K562 (cell line): ENCODE measurements at regions not wholly inside any gene's neighbourhood (a gene's known extent, or its start where the extent isn't known, plus 50 kb on each side); places are given as distances from the start of the nearest gene placed in this dataset.

Experiments used
- POLR2AphosphoS5 ChIP-seq: IDR thresholded peaks from 2 replicates; pipeline ENCODE4 v1.6.1; 2011; ENCODE audit warnings: mild to moderate bottlenecking, low read depth, low read length, moderate library complexity; ENCODE audit not compliant: control insufficient read depth, insufficient read depth
- SMC3 ChIP-seq: conservative IDR thresholded peaks from 2 replicates; pipeline ENCODE4 v1.6.1; 2011; ENCODE audit warnings: low read depth, low read length, improper control_type of control experiment; ENCODE audit not compliant: insufficient read depth
- SP1 ChIP-seq: sonication (generic); formaldehyde crosslinking; IDR thresholded peaks from 2 replicates; pipeline ENCODE4 v1.8.1; 2022; ENCODE audit warnings: mild to moderate bottlenecking, missing genetic modification reagents
- SRSF7 ChIP-seq: fragments of 200-400 bp; formaldehyde crosslinking; optimal IDR thresholded peaks from 2 replicates; pipeline ENCODE3; 2017; ENCODE audit warnings: mild to moderate bottlenecking, low read depth, low read length
- TRIM24 ChIP-seq, 2 experiments: fragments of 450-650 bp; IDR thresholded peaks; 2 replicates each; pipeline ENCODE4 v1.6.1; 2016

DNA sequence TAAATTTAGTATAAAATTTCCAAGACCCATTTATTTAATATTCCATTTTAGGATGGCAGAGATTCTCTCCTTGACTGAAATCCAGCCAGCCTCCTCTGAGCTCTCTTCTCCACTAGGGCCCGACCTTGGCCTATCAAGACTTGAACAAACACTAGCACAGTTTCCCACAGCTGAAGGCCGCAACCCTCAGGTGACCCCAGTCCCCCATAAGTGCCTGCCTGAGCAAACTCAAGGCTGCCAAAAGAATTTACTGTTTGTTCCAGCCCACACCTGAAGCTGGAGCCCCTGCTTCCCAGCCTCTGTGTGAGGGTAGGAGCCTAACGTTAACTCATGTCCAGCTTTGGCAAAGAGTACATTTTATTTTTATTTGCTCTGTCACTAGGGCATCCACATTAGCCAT is 629.0 kb upstream of the ZFP42 start:
- TF ChIP-seq SRSF7, result no peak
- no peak for TF ChIP-seq POLR2AphosphoS5
- TF ChIP-seq SMC3, result no peak
- TF ChIP-seq SP1 (CRISPR knock-in tag), result no peak
- no peak for TF ChIP-seq TRIM24 (IDR thresholded peaks at IDR 0.05)
